ENCODE measurements at regions not wholly inside any gene's neighbourhood (a gene's known extent, or its start where the extent isn't known, plus 50 kb on each side); places are given as distances from the start of the nearest gene placed in this dataset.

GRCh38 chr2:12391116-12391515, 325.6 kb upstream of the TRIB2 start:
- no peak for DNase-seq

GRCh38 chr2:12396699-12397098, 320.0 kb upstream of the TRIB2 start:
- DNase-seq, result no peak

- peak; percentile 58 for DNase-seq
These were observed 318.9 kb upstream of the TRIB2 start for GRCh38 chr2:12397854-12398253.

- no peak for DNase-seq
These were observed 317.5 kb upstream of the TRIB2 start for GRCh38 chr2:12399240-12399639.

GRCh38 chr2:12400543-12400942, 316.2 kb upstream of the TRIB2 start:
- no peak for DNase-seq

GRCh38 chr2:12402440-12403139, 314.1 kb upstream of the TRIB2 start:
- DNase-seq, result no peak

- no peak for DNase-seq
These were observed 312.2 kb upstream of the TRIB2 start for GRCh38 chr2:12404497-12404896.

- DNase-seq, result no peak
These were observed 309.6 kb upstream of the TRIB2 start for GRCh38 chr2:12407160-12407559.

- peak; percentile 92 for DNase-seq
These were observed 303.8 kb upstream of the TRIB2 start for GRCh38 chr2:12412898-12413305.

- no peak for DNase-seq
These were observed 301.2 kb upstream of the TRIB2 start for GRCh38 chr2:12415536-12415935.

- DNase-seq, result no peak
These were observed 300.1 kb upstream of the TRIB2 start for GRCh38 chr2:12416600-12416999.

- no peak for DNase-seq
These were observed 298.9 kb upstream of the TRIB2 start for GRCh38 chr2:12417786-12418185.

- no peak for DNase-seq
These were observed 296.9 kb upstream of the TRIB2 start for GRCh38 chr2:12419803-12420202.

- no peak for DNase-seq
These were observed 295.7 kb upstream of the TRIB2 start for GRCh38 chr2:12421046-12421445.

- no peak for DNase-seq
These were observed 292.5 kb upstream of the TRIB2 start for GRCh38 chr2:12424219-12424618.

- DNase-seq, result no peak
These were observed 291.9 kb upstream of the TRIB2 start for GRCh38 chr2:12424809-12425208.

GRCh38 chr2:12428324-12428723, 288.4 kb upstream of the TRIB2 start:
- DNase-seq, result peak; percentile 61

- DNase-seq, result no peak
These were observed 287.9 kb upstream of the TRIB2 start for GRCh38 chr2:12428786-12429185.

GRCh38 chr2:12429779-12430406, 286.8 kb upstream of the TRIB2 start:
- DNase-seq, result no peak

- DNase-seq, result no peak
These were observed 286.2 kb upstream of the TRIB2 start for GRCh38 chr2:12430407-12431133.

GRCh38 chr2:12432985-12433625, 283.6 kb upstream of the TRIB2 start:
- DNase-seq, result no peak

GRCh38 chr2:12433626-12433990, 283.1 kb upstream of the TRIB2 start:
- no peak for DNase-seq

- no peak for DNase-seq
These were observed 282.1 kb upstream of the TRIB2 start for GRCh38 chr2:12434630-12435098.
